Prostate gland (tissue), 2 donors: ENCODE measurements at regions not wholly inside any gene's neighbourhood (a gene's known extent, or its start where the extent isn't known, plus 50 kb on each side); places are given as distances from the start of the nearest gene placed in this dataset.

Experiments used
- CTCF ChIP-seq, 4 experiments: fragments of 200-600 bp in 2 of 4; fragments of 450-650 bp in 2 of 4; sonication (generic) in 2 of 4; IDR thresholded peaks; 1 replicate in 3 of 4; 2 replicates in 1 of 4; pipeline ENCODE4 v1.5.1; 2016 to 2019; ENCODE audit warnings: antibody characterized with exemption in 4 of 4, mild to moderate bottlenecking in 2 of 4, moderate library complexity in 2 of 4
- POLR2A ChIP-seq: fragments of 450-650 bp; IDR thresholded peaks from one replicate; pipeline ENCODE4 v1.6.1; 2016; ENCODE audit warnings: antibody characterized with exemption, mild to moderate bottlenecking
- POLR2AphosphoS5 ChIP-seq: sonication (generic); formaldehyde crosslinking; IDR thresholded peaks from one replicate; pipeline ENCODE4 v1.6.1; 2017; ENCODE audit warnings: antibody characterized with exemption

GRCh38 chr5:68476854-68477253 is 261.3 kb downstream of the PIK3R1 start:
- no peak for TF ChIP-seq POLR2AphosphoS5
- no peak for TF ChIP-seq CTCF (IDR thresholded peaks at IDR 0.05)
- TF ChIP-seq POLR2A, result no peak
